ENCODE measurements at regions not wholly inside any gene's neighbourhood (a gene's known extent, or its start where the extent isn't known, plus 50 kb on each side); places are given as distances from the start of the nearest gene placed in this dataset.

DNA sequence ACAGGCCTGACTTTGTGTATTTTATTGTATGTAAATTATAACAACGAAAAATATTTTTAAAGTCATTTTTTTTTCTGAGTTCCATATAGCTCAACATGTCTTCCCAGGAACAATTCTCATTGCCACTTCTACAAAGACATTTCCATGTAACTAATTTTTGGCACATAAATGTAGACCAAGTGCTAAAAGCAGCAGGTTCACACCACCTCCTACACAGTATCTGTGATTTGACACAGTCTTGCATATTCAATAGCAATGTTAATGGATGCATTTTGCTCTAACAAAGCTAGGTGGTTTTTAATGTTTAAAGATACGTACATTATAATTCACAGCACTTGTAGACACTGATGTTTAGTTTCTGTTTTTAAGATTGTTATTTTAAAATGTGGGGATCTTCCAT lies 346.5 kb downstream of the GPAM start:
- no peak for DNase-seq
- Histone ChIP-seq H3K4me1 (ENCODE audit: control insufficient read depth, insufficient read depth, low read length) (no peaks in the 10 kb centered on the region), H3K27ac (ENCODE audit: low read length) (no peak overlapping the region), H3K36me3 (ENCODE audit: control insufficient read depth, insufficient read depth, low read length) (no peaks in the 10 kb centered on the region), H3K4me3 (ENCODE audit: low read length) (no peak overlapping the region), H3K9me3 (ENCODE audit: control insufficient read depth, low read depth, low read length) (no peaks in the 10 kb centered on the region), H3K27me3 (ENCODE audit: control insufficient read depth, insufficient read depth, low read length) (no peaks in the 10 kb centered on the region)
- WGBS (ENCODE audit: insufficient coverage, low lambda C conversion rate) = 100% methylated on average over 1 of the region's 2 CpGs

DNA sequence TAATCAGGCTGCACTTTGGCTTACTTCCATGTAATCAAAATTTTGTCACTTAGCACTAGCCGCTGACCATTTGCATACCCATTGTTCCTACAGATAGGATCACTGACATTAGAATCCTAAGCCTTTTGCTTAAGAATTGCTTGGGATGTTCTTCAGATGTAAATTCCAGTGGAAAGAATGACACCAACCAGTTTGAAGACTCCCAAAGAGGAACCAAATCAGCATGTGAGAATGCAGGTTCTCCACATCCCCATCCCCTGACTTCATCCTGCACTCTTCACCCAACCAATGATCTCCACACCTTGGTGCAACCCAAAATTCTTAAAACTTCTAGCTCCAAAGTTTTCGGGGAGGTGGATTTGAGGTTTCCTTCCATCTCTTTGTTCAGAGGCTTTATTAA lies 345.6 kb downstream of the GPAM start:
- Histone ChIP-seq H3K27ac (ENCODE audit: low read length) (no peak overlapping the region), H3K4me3 (ENCODE audit: low read length) (no peak overlapping the region), H3K27me3 (ENCODE audit: control insufficient read depth, insufficient read depth, low read length) (no peaks in the 10 kb centered on the region), H3K36me3 (ENCODE audit: control insufficient read depth, insufficient read depth, low read length) (no peaks in the 10 kb centered on the region), H3K9me3 (ENCODE audit: control insufficient read depth, low read depth, low read length) (no peaks in the 10 kb centered on the region), H3K4me1 (ENCODE audit: control insufficient read depth, insufficient read depth, low read length) (no peaks in the 10 kb centered on the region)
- 80% methylated on average over 1 of the region's 2 CpGs for whole genome bisulfite sequencing (ENCODE audit: insufficient coverage, low lambda C conversion rate)
- no peak for DNase-seq

DNA sequence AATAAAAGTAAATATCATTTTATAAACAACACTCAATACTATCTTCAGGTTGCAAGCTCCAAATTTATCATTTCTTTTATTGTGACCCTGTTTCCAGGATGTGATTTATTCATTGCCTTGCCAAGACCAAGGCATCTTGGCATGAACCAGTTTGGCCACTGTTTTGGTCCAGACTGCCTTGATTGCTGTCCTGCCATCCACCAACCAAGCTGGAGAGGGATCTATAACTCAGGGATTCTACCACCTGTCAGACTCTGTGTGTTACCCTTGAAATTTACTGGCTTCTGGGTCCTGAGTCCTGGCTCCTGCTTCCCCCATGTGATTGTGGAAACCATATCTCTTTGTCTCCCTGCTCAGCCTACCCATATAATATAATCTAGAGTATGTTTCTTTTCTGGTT lies 343.0 kb downstream of the GPAM start:
- Histone ChIP-seq H3K9me3 (ENCODE audit: control insufficient read depth, low read depth, low read length) (no peaks in the 10 kb centered on the region), H3K36me3 (ENCODE audit: control insufficient read depth, insufficient read depth, low read length) (no peaks in the 10 kb centered on the region), H3K4me1 (ENCODE audit: control insufficient read depth, insufficient read depth, low read length) (no peaks in the 10 kb centered on the region), H3K4me3 (ENCODE audit: low read length) (no peak overlapping the region), H3K27me3 (ENCODE audit: control insufficient read depth, insufficient read depth, low read length) (no peaks in the 10 kb centered on the region), H3K27ac (ENCODE audit: low read length) (no peak overlapping the region)
- no peak for DNase-seq

DNA sequence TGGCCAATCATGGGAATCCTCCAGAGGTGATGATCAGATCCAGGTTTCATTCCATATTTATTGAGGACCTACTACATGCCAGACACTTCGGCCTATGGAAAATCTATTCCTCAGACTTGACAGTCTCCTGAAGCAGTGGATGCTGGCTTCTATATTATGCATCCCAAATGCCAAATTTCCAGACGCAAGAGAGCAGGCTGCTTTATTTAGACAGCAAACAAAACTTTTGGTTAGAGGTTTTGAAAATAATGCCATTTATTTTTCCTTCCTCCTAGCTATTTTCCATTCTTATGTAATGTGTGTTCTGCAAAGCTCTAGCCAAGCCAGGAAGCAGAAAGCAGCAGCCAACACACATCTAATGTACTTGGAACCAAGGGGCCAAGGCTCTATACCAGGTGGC lies 330.8 kb downstream of the GPAM start:
- H3K27me3 ChIP-seq (ENCODE audit: control insufficient read depth, insufficient read depth, low read length) = no peaks in the 10 kb centered on the region
- no peak overlapping the region for H3K27ac ChIP-seq (ENCODE audit: low read length)
- H3K4me1 ChIP-seq (ENCODE audit: control insufficient read depth, insufficient read depth, low read length) = no peaks in the 10 kb centered on the region
- DNase-seq = no peak
- WGBS (ENCODE audit: insufficient coverage, low lambda C conversion rate) = 100% methylated on average over 1 of the region's 2 CpGs
- H3K4me3 ChIP-seq (ENCODE audit: low read length) = no peak overlapping the region
- H3K9me3 ChIP-seq (ENCODE audit: control insufficient read depth, low read depth, low read length) = no peaks in the 10 kb centered on the region
- H3K36me3 ChIP-seq (ENCODE audit: control insufficient read depth, insufficient read depth, low read length) = no peaks in the 10 kb centered on the region

DNA sequence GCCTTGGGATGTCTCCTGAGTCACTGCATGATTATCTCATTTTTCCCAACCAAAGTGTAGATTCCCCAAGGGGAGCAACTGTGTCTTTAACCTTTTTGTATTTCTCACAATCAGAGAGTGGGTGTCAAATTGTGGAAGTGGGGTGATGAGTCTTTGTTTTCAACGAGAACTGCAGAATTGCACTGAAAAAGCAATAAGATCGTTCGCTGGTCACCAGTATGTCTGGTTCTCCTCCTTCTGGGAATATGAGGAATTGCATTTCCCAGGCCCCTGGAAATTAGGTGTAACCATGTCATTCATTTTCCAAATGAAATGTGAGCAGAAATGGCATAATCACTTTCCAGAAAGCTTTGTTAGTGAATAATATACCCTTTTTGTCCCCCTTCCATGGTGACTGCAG lies 326.9 kb downstream of the GPAM start:
- Histone ChIP-seq H3K27me3 (ENCODE audit: control insufficient read depth, insufficient read depth, low read length) (no peaks in the 10 kb centered on the region), H3K4me3 (ENCODE audit: low read length) (no peak overlapping the region), H3K9me3 (ENCODE audit: control insufficient read depth, low read depth, low read length) (no peaks in the 10 kb centered on the region), H3K4me1 (ENCODE audit: control insufficient read depth, insufficient read depth, low read length) (no peaks in the 10 kb centered on the region), H3K27ac (ENCODE audit: low read length) (no peak overlapping the region), H3K36me3 (ENCODE audit: control insufficient read depth, insufficient read depth, low read length) (no peaks in the 10 kb centered on the region)
- DNase-seq = no peak
- WGBS (ENCODE audit: insufficient coverage, low lambda C conversion rate) = no CpG with 5 or more reads among the region's 3 CpGs

DNA sequence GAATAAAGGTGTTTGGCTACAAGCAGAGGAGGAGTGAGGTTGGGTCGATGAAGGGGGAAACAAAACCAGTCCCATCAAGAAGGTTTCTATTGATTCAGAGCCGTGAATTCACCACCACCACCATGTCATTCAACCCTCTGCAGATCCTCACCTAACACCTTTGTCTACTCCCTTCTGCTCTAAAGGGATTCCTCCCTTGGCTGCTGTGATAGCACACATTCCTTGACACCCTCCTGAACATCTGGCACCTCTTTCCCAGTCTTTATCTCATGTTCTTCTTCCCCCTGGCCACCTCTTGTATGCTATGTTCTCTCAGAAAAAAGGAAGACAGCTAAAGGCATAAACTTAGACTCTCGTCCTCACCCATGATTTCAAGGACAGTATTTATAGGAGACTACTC lies 318.0 kb downstream of the GPAM start:
- Histone ChIP-seq H3K36me3 (ENCODE audit: control insufficient read depth, insufficient read depth, low read length) (no peaks in the 10 kb centered on the region), H3K9me3 (ENCODE audit: control insufficient read depth, low read depth, low read length) (no peaks in the 10 kb centered on the region), H3K4me3 (ENCODE audit: low read length) (no peak overlapping the region), H3K27me3 (ENCODE audit: control insufficient read depth, insufficient read depth, low read length) (no peaks in the 10 kb centered on the region), H3K27ac (ENCODE audit: low read length) (no peak overlapping the region), H3K4me1 (ENCODE audit: control insufficient read depth, insufficient read depth, low read length) (no peaks in the 10 kb centered on the region)
- no CpG with 5 or more reads among the region's 3 CpGs for WGBS (ENCODE audit: insufficient coverage, low lambda C conversion rate)
- no peak for DNase-seq

DNA sequence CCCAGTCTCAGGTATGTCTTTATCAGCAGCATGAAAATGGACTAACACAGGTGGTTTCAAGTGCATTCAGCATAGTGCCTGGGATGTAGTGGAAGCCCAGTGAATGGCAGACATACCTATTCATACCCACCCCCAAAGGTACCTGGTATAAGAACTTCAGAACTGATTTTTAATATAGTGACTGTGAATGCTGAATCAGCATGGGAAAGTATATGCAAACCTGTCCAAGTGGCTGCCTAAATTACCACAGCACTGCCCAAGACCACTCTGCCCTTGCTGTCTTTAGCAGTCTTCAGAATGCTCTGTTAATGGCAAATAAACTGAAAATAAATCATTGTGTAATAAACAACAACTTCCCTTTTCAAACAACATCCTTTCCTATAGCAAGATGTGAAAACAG lies 312.1 kb downstream of the GPAM start:
- H3K4me1 ChIP-seq (ENCODE audit: control insufficient read depth, insufficient read depth, low read length) = no peaks in the 10 kb centered on the region
- no peak overlapping the region for H3K4me3 ChIP-seq (ENCODE audit: low read length)
- H3K9me3 ChIP-seq (ENCODE audit: control insufficient read depth, low read depth, low read length) = no peaks in the 10 kb centered on the region
- H3K27me3 ChIP-seq (ENCODE audit: control insufficient read depth, insufficient read depth, low read length) = no peaks in the 10 kb centered on the region
- DNase-seq = no peak
- H3K36me3 ChIP-seq (ENCODE audit: control insufficient read depth, insufficient read depth, low read length) = no peaks in the 10 kb centered on the region
- H3K27ac ChIP-seq (ENCODE audit: low read length) = no peak overlapping the region

DNA sequence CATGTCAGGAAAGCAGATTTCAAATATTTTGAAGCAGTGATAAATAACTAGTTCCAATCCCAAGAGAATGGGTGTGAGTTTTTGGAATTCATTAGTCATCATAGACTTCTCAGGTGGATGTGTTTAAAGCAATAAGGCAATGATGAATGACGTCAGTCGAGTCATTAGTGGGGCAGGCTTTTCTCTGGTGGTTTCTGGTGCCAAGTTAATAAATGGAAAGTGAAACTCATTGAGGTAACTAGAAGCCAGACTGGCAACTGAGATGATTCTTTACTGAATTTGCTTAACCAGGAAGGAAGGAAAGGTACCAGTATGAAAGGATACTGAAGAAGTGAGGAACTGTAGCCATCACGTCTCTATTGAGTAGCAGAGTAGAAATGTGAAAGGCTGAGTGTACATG lies 311.0 kb downstream of the GPAM start:
- Histone ChIP-seq H3K27me3 (ENCODE audit: control insufficient read depth, insufficient read depth, low read length) (no peaks in the 10 kb centered on the region), H3K36me3 (ENCODE audit: control insufficient read depth, insufficient read depth, low read length) (no peaks in the 10 kb centered on the region), H3K27ac (ENCODE audit: low read length) (no peak overlapping the region), H3K4me3 (ENCODE audit: low read length) (no peak overlapping the region), H3K9me3 (ENCODE audit: control insufficient read depth, low read depth, low read length) (no peaks in the 10 kb centered on the region), H3K4me1 (ENCODE audit: control insufficient read depth, insufficient read depth, low read length) (no peaks in the 10 kb centered on the region)
- no peak for DNase-seq
- WGBS (ENCODE audit: insufficient coverage, low lambda C conversion rate) = 92% methylated on average over 3 of the region's 3 CpGs

DNA sequence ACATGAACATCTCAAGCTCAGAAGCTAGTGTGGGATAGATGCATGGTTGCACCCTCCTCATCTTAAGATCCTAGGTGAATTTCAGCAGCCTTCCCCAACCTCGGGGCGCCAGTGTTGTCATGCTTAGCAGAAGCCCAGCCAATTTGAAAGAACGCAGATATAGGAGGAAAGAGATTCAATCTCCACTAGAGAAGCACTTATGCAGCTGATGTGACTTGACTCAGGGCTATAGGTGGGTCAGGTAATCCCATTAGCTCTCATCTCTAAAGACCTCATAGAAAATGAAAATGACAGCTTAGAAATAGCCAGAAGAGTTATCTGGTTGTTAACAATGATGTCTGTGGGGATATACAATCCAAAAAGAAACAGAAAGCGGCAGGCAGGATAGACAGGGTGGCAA lies 310.5 kb downstream of the GPAM start:
- Histone ChIP-seq H3K36me3 (ENCODE audit: control insufficient read depth, insufficient read depth, low read length) (no peaks in the 10 kb centered on the region), H3K4me3 (ENCODE audit: low read length) (no peak overlapping the region), H3K27ac (ENCODE audit: low read length) (no peak overlapping the region), H3K27me3 (ENCODE audit: control insufficient read depth, insufficient read depth, low read length) (no peaks in the 10 kb centered on the region), H3K4me1 (ENCODE audit: control insufficient read depth, insufficient read depth, low read length) (no peaks in the 10 kb centered on the region), H3K9me3 (ENCODE audit: control insufficient read depth, low read depth, low read length) (peaks cover under 1% of the 10 kb centered on the region)
- WGBS (ENCODE audit: insufficient coverage, low lambda C conversion rate) = no CpG with 5 or more reads among the region's 4 CpGs
- no peak for DNase-seq

DNA sequence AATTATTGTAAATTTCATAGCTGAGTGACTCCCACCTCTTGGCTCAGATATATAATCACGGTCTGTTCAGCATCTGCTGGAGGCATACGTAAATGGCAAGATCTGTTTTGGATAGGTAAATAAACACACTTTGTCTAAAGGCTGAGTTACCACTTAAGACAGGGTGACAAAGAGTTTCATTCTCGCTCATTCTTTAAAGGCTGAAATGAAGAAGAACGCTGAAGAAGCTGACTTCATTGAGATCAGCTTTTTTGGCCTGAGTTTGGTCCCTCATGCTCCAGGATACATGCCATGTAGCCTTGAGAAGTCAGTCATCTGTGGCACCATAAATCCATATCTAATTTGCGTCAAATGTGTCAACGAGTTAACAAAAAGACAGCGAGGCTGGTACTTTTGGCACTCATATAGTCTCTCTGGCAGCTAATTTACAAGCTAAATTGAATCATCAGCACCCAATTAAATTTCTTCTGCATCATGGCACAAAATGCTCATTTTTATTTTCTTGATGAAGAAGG lies 309.9 kb downstream of the GPAM start:
- no peaks in the 10 kb centered on the region for H3K4me1 ChIP-seq (ENCODE audit: control insufficient read depth, insufficient read depth, low read length)
- H3K9me3 ChIP-seq (ENCODE audit: control insufficient read depth, low read depth, low read length) = peaks cover 4% of the 10 kb centered on the region
- no peak overlapping the region for H3K27ac ChIP-seq (ENCODE audit: low read length)
- no peak overlapping the region for H3K4me3 ChIP-seq (ENCODE audit: low read length)
- DNase-seq = no peak
- no peaks in the 10 kb centered on the region for H3K36me3 ChIP-seq (ENCODE audit: control insufficient read depth, insufficient read depth, low read length)
- 78% methylated on average over 4 of the region's 7 CpGs for WGBS (ENCODE audit: insufficient coverage, low lambda C conversion rate)
- no peaks in the 10 kb centered on the region for H3K27me3 ChIP-seq (ENCODE audit: control insufficient read depth, insufficient read depth, low read length)

DNA sequence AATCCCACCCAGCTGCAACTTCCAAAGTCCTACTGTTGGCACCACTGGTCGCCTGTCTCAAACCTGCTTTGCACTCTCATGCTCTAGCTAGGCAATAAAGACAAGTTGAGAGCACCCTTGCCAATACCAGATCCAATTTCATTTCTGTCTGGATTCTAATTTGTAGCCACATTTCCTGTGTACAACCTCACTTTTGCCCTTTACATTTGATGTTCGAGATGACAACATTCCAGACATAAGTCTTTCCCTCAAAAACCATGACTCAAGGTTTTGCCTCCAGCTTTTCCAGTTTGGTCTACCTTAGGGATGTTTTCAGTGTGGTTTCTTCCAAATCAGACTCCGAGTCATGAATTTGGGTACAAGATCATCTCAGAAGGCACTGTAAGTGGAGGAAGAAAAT lies 309.0 kb downstream of the GPAM start:
- H3K36me3 ChIP-seq (ENCODE audit: control insufficient read depth, insufficient read depth, low read length) = no peaks in the 10 kb centered on the region

More for the DNA sequence above, 309.0 kb downstream of the GPAM start:
- peaks cover 4% of the 10 kb centered on the region for H3K9me3 ChIP-seq (ENCODE audit: control insufficient read depth, low read depth, low read length)
- no peak overlapping the region for H3K27ac ChIP-seq (ENCODE audit: low read length)
- no peaks in the 10 kb centered on the region for H3K4me1 ChIP-seq (ENCODE audit: control insufficient read depth, insufficient read depth, low read length)
- DNase-seq = no peak
- no peak overlapping the region for H3K4me3 ChIP-seq (ENCODE audit: low read length)
- WGBS (ENCODE audit: insufficient coverage, low lambda C conversion rate) = 80% methylated on average over 1 of the region's 3 CpGs
- no peaks in the 10 kb centered on the region for H3K27me3 ChIP-seq (ENCODE audit: control insufficient read depth, insufficient read depth, low read length)
